ENCODE measurements at regions not wholly inside any gene's neighbourhood (a gene's known extent, or its start where the extent isn't known, plus 50 kb on each side); places are given as distances from the start of the nearest gene placed in this dataset.

GRCh38 chr11:134481933-134482527 is 70.0 kb upstream of the B3GAT1 start:
- no peak for DNase-seq

GRCh38 chr11:134481135-134481534 is 69.1 kb upstream of the B3GAT1 start:
- no peak for DNase-seq

- DNase-seq = no peak
Observed at GRCh38 chr11:134480136-134480712, 68.2 kb upstream of the B3GAT1 start.

GRCh38 chr11:134479206-134480135 is 67.4 kb upstream of the B3GAT1 start:
- DNase-seq = no peak

- no peak for DNase-seq
Observed at GRCh38 chr11:134478611-134479010, 66.6 kb upstream of the B3GAT1 start.

GRCh38 chr11:134478176-134478575 is 66.1 kb upstream of the B3GAT1 start:
- no peak for DNase-seq

GRCh38 chr11:134477486-134477885 is 65.4 kb upstream of the B3GAT1 start:
- no peak for DNase-seq

- no peak for DNase-seq
Observed at GRCh38 chr11:134476435-134477021, 64.5 kb upstream of the B3GAT1 start.

- no peak for DNase-seq
Observed at GRCh38 chr11:134475951-134476350, 63.9 kb upstream of the B3GAT1 start.

- no peak for DNase-seq
Observed at GRCh38 chr11:134474942-134475341, 62.9 kb upstream of the B3GAT1 start.

GRCh38 chr11:134474070-134474860 is 62.2 kb upstream of the B3GAT1 start:
- no peak for DNase-seq

GRCh38 chr11:134471716-134472455 is 59.8 kb upstream of the B3GAT1 start:
- DNase-seq = no peak

- no peak for DNase-seq
Observed at GRCh38 chr11:134471087-134471715, 59.2 kb upstream of the B3GAT1 start.

GRCh38 chr11:134470238-134470637 is 58.2 kb upstream of the B3GAT1 start:
- no peak for DNase-seq

- DNase-seq = no peak
Observed at GRCh38 chr11:134469627-134470026, 57.6 kb upstream of the B3GAT1 start.

GRCh38 chr11:134468796-134469195 is 56.8 kb upstream of the B3GAT1 start:
- DNase-seq = no peak

GRCh38 chr11:134468081-134468668 is 56.1 kb upstream of the B3GAT1 start:
- DNase-seq = no peak

GRCh38 chr11:134466610-134467567 is 54.8 kb upstream of the B3GAT1 start:
- DNase-seq = no peak

- peak; percentile 20 for DNase-seq
Observed at GRCh38 chr11:134466156-134466555, 54.1 kb upstream of the B3GAT1 start.

Data from MV-4-11 (cell line).